GM19397 (cell line): ENCODE measurements at regions not wholly inside any gene's neighbourhood (a gene's known extent, or its start where the extent isn't known, plus 50 kb on each side); places are given as distances from the start of the nearest gene placed in this dataset.

ENCODE experiments used
- ATAC-seq: cut with Tn5 transposase; IDR thresholded peaks from one replicate; pipeline ENCODE4 v1.9.1; 2021; ENCODE audit warnings: mild to moderate bottlenecking, moderate library complexity; ENCODE audit not compliant: unreplicated experiment

DNA sequence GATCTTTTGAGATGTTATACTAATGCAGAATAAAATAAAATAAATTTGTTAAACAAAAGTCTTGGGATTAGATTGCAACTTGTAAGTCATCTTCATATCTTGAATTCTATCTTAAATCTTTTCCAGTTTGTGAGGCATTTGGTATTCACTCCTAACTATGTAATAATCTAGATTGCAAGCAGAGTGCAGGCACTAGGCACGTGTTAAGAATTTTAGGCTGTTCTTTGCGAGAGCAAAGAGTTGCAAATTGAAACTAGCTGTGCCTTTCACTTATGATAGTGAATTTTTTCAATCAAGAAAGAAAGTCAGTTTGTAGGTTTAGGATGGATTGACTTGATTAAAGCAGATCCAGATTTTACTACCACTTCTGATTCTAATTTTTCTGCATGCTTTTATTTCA lies 264.1 kb upstream of the SPRY2 start:
- ATAC-seq = no peak

DNA sequence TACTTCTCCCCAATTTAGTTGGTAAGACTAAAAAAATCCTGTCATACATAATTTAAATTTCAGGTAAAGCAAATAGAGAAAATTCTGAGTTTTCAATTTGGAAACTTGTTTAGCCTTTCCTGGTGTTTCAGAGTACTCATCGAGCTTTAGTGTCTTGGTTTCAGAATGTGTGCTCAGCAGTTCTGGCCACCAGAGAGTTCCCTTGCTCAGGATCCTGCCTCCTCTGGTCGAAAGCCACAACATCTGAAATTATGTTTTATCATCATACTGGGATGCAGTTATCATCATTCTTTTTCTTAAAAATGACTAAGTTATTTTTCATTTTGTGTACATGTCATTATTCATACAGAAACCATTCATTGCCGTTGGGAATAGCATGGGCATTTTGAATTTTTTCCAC lies 263.2 kb upstream of the SPRY2 start:
- no peak for ATAC-seq

DNA sequence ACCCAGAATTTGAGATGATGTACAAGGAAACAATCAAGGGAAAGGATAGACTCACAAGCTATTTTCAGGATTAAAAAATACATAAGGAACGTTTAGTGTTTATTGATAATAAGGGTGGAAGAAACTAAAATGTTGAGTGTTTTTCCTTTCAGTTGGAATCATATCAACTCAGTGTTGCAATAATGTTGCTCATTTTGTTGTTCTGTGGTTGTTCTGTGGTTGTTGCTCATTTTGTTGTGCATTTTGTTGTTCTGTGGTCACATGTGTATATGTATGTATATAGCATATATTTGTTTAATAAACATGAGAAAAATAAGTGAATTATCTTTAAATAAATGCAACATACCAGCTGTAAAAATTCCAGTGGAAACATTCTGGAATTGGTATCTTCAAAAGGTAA lies 262.4 kb upstream of the SPRY2 start:
- ATAC-seq = no peak

DNA sequence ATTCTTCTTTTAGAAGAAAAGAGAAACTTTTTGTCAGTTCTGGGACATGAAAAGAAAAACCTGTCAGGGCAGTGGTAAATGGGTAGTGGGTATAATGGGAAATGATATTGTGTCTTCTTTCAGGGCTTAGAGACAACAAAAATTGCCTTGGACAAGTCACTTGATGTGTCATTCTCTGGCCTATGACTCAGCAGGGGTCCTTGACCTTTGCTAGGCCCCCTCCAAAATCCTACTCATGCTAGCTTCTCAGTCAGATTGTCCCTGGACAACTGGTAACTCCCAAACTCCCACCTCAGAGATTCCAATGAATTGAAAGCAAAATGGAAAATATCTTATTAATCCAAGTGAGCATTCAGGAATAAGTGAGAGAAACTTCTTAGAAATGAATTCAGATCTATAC lies 258.8 kb upstream of the SPRY2 start:
- no peak for ATAC-seq

DNA sequence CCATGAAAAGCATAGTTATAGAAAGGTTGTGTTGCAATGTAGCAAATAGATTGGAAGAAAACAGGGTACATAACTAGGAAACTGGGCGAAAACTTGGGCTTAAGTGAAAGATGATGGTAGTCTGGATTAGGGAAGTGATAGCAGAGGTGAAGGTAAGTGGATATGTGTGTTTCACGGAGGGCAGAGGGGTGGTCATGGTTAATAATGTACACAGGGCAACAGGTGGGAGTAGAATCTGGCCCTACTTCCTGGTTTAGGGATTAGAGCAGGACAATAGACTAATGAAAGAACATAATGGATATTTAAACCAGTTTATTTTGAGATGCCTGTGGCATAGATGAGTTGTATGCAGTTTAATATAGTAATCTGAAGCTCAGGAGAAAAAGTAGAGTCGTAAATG lies 257.3 kb upstream of the SPRY2 start:
- ATAC-seq = no peak

DNA sequence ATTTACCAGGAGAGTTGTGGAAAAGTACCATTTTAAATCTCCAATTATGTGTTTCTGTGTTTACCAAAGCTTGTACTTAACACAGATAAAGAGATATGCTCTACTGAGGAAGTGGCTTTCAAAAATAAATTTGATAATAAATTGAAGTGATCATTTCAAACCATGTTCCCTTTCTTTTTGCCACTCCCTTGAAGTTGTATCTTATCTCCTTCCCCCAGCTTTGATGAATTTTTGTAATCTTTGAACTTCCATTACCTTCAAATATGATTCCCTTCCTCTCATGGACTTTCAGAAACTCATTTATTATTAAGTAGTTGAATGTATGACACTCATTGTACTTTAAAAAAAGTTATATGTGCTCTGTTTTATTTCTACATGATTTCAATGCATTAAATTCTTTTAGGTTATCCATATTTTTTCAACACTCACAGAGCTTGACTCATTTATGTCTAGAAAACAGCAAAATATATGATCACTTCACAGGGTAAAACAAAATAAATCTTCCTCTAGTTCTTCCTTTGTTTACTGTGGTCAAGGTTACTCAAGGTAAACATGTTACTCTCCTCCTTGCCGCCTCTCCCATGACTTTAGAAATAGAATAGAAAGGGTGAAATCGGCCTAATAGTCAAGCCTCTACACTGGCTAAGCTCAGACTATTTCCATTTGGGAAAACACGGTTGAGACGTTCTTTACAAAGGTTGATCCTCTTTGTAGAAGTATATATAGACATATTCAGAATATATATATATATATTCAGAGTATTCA lies 251.2 kb upstream of the SPRY2 start:
- ATAC-seq = no peak

DNA sequence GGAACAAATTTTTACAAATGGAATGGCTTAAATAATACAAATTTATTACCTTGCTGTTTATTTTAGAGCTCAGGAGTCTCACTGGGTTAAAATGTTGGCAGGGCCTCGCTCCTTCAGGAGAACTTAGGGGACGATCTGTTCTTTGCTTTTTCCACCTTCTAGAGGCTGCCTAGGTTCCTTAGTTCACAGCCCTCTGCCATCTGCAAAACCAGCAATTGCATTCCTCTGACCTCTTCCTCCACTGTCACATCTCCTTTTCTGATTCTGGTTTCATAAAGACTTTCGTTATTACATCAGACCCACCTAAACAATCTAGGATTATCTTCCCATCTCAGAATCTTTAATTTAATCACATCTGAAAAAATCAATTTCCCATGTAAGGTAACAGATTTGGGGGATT lies 249.6 kb upstream of the SPRY2 start:
- no peak for ATAC-seq

DNA sequence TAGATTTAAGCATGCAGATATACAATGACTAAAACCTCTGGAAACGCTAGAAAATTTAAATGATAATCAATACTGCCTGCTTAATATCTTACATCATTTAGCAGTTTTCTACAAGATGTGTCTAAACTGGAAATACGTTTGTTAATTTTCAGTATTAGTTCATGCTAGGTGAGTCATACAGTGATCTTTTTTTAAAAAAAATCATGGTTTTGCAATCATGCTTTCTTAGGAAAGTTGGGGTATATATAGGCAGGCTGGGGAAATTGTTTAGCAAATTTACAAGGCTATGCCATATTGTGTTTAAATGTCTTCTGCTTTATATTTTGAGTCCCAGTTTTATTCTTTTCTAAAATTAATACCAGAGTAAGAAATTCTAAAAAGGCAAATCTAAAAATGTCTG lies 245.4 kb upstream of the SPRY2 start:
- no peak for ATAC-seq

DNA sequence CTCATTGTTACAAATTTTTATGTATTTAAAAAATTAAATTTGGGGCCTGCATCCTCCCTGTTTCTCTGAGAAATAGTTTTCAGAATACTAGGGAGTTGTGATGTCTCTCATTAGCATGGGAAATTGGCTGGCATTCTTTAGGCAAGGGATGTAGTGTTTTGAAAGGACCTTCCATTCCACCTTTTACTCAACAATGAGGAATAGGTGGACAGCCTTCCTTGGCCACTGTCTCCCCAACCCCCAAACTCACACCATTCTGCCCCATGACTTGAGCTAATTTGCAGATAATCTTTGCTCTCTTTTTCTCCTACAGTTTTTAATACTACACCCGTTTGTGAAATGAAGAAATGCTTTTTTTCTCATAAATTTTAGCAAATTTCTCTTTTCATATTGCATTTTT lies 244.6 kb upstream of the SPRY2 start:
- ATAC-seq = no peak

DNA sequence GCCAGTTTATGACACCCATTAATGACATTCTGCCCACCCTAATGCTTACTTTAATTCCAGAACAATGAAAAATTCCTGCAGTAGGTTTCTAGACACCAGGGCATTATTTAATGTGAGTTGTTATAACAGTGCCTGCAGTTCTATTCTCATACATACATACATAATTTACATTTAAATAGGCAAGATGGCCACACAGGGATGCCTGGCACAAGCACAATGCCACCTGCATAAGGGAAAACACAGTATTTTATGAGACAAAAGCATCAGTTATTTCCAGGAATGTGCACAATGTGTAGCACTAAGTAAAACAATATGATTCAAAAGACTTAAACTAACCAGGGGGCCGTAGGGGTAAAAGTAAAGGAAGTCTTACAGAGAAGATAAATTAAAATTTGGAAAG lies 243.9 kb upstream of the SPRY2 start:
- ATAC-seq = no peak

DNA sequence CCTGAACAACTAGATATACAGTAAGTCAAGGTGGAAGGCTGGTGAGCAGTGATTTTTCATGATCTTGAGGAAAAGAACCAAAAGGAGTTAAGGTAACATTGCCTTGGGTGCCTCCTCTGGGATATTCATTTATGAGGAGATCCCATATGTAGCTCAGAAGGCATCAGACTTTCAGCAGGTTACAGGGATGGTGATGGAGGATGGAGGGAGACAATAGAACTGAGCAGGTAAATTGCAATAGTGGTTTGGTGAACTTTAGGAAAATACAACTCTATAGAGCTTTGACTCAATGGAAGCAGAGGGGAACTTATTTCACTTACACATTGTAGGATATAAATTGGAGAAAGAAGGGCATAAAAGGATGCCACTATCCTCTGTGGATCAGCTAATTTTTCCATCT lies 243.4 kb upstream of the SPRY2 start:
- ATAC-seq = no peak

DNA sequence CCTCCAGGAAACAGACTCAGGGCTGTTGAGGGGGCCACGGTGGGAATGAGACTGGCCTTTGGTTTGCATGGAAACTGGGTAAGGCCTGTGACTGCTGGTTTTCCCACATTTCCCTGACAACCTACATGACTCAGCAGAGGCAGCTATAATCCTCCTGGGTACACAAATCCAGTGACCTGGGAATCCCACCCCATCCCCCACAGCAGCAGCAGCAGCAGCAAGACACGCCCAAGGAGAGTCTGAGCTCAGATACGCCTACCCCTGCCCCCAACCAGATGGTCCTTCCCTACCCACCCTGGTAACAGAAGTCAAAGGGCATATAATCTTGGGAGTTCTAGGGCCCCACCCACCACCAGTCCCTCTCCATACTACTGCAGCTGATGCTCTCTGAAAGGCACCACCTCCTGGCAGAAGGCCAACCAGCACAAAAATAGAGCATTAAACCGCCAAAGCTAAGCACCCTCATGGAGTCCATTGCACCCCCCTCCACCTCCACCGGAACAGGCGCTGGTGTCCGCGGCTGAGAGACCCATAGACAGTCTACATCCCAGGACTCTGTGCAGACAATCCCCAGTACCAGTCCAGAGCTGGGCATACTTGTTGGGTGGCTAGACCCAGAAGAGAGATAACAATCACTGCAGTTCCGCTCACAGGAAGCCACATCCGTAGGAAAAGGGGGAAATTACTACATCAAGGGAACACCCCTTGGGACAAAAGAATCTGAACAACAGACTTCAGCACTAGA lies 237.2 kb upstream of the SPRY2 start:
- ATAC-seq = no peak

DNA sequence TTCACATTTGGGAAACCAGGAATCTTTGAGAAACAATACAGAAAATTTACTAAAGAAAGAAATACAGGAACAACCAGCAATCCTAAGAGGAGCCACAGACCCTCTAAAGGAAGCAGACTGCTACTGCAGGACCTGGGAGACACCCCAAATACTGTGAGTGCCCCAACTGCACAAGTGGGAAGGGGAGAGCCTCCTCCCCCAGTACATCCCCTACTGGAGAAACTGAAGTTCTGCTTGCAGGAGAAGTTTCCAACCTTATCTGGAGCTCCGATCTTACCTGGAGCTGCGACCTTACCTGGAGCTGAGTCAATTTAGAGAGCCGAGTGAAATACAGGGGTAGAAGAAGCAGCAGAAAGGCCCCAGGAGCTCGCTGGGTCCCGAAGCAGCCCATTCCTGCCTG lies 236.4 kb upstream of the SPRY2 start:
- no peak for ATAC-seq

DNA sequence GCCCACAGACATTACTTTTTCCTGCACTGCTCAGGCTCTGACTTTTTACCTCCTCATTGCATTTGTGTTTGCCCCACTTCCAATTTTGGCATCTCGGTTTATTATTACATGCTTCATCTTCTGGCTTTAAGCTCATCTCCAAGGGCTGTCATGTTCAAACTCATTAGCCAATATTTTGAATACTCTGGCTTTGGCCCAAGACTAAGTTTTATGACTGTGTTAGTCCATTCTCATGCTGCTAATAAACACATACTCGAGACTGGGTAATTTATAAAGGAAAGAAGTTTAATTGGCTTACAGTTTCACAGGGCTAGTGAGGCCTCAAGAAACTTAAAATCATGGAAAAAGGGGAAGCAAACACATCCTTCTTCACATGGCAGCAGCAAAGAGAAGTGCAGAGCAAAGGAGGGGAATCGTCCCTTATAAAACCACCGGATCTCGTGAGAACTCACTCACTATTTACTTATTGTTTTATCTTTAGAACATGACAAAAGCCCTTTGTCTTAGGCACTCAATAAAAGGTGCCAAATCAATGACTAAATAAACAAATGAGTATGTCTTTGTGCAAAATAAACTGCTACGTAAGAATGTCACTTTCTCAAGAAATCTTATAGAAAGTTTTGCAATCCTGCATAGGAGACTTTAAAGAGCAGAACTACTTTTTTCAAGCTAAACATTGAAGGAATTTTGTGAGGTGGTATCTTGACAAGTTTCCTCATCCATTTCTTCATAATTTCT lies 233.4 kb upstream of the SPRY2 start:
- no peak for ATAC-seq

DNA sequence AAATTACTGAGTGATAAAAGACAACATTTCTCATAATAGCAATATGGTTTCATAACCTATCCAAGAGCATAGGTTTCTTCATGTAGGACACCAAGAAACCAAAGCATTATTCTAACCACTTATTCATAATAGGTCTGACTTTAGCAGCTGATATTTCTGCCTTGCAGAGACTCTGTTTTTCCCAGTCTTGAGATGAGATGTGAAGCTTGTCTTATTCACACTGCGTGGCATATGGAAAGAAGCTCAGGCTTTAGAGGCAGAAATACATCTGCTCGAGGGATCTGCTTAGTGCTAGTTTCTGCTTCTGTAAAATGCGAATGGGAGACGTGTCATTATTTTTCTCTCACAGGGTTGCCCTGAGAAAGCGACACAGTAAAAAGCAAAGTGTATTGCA lies 232.0 kb upstream of the SPRY2 start:
- ATAC-seq = no peak

DNA sequence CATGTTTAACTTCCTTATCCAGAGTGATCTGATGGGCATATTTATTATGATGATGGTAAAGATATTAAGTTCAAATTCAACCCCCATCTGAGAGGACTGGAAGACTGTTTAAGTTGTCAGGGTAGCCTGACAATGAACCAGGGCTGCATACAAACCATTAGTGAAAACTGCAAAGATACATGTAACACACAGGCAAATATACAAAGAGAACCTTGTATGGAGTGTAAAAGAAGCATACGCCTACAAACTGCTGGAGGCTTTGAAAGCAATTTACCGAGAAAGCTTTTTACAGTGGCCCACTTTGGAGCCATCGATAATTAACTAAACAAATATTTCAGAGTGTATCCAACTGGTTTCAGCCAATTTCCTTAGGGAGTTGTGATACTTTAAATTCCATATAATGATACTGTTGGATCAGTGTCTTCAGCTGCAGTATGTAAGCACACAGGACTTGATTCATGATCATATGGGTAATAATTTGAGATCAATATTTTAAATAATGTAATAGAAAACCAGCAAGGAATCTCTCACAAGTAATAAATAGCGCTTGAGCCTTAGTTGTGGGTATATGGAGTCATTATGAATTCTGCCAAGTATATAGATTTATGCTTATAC lies 231.5 kb upstream of the SPRY2 start:
- ATAC-seq = no peak

DNA sequence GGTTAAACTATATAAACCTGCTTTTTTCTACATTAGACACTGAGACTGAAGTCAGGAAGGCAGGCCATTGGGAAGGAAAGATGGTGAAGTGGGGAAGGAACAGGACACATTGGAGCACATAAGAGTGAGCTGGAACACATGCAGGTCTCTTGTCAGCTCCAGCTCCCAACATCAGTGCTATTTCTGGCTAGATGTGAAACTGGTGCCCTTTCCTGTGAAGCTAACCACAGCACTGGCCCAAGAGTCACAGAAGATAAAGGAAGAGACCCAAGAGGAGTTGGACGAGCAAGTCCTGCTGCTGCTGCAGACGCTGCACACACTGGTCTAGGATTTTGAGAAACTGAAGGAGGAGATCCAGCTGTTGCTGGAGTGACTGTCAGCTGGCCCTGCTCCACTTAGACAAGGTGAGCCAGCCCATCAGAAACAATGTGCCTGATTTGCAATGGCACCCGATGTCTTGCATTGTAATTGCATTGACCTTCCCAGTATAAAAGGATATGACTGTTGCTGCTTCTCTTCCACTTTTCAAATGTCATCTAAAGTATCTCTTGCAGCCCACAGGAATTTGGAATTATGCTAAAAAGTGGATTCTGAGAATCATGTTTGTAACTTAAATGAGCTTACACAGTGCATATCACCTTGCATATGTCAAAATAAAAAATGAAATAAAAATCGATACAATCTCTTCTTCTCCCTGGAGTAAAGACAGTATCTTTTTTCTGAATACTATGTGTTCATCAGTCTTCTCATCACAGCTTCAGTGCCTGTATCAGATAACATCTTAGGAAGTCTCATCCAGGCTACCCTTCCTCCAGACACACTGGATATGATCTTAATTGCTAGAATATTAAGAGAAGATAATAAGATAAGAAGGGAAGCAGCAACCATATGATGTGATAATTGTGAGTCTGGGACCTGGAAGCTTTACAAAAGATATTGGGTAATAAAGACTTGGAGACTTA lies 230.7 kb upstream of the SPRY2 start:
- ATAC-seq = no peak

DNA sequence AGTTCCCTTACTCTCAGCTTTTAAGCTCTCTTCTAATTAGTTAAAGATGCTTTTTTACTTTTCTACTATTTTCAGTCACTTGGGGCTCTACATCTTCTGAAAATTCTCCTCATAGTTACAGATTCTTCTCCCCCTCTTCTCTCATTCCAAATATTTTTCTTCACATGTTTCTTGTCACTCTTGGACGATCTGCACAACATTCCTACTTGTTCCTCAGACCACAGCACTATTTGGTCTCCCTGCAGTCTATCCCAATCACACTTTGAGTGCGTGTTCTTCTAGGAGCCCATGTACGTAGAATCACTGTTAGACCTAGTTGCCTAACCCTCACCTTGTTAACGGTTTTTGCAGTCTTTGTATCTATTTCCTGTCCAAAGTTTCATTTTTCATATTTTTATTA lies 222.5 kb upstream of the SPRY2 start:
- ATAC-seq = no peak

DNA sequence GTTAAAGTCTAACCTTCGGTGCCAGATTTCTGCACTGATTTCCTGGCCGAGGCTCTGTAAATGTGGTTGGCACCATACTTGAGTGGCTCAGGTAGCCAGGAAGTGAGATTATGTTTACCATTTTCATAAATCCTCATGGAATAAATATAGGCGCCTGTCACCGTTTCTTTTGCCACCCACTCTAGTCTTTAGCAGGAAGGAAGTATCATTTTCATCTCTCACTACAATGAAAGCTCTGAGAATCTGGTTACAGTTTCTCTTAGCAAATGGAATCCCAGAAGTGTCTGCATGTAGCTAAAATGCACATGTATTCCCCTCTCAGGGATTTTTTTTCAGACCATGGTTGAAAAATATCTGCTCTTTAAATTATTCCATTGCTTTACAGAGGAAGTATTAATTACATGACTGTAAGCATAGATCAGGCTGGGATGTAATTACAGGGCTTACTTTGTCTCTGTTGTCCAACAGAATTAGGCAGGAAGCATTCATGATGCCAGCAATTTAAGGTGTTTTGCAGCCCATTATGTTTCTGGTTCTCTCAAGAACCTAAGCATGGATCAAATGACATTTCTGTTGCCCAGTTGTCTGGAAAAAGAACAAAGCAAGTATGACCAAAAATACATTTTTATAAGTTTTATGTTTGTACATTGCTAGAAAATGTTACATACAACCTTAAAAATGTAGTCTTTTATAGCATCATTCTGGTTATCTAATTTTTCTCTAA lies 221.7 kb upstream of the SPRY2 start:
- no peak for ATAC-seq

DNA sequence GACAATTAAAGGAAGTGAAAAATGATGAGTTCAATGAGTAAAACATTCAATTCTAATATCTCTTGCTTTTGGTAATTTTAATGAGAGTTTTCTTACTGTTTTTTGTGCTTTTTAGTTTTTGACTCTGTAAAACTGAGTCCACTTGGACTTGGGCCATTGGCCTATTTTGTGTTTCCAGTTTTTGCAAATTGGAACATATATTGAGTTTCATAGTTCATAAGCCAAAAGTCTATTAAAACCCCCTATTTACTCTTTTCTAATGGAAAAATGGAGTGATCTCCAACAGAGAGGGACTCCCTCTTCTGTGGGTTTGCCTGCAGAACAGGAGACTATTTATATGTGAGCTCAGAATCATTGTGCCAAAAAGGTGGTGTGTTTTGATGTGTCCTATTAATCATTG lies 219.7 kb upstream of the SPRY2 start:
- ATAC-seq = no peak
